CD4-positive, CD25-positive, alpha-beta regulatory T cell (primary cell): ENCODE measurements at regions not wholly inside any gene's neighbourhood (a gene's known extent, or its start where the extent isn't known, plus 50 kb on each side); places are given as distances from the start of the nearest gene placed in this dataset.

Experiments
- ATAC-seq, 2 donors: fragments of 150-1000 bp; cut with Tn5 transposase; one replicate each; pipeline ENCODE4 v1.10.0; 2021; ENCODE audit warnings: low read depth in 2 of 2, moderate number of reproducible peaks in 2 of 2, moderate library complexity in 1 of 2
- DNase-seq, 3 donors: peaks; one replicate each; pipeline versions ENCODE4 v3.0.0 to v3.0.0-alpha.2; 2012 to 2022; ENCODE audit warnings: mixed read lengths in 1 of 3
- H3K27ac ChIP-seq: one replicate; pipeline ENCODE4 v1.7.0; 2013; ENCODE audit warnings: mild to moderate bottlenecking, low read length; ENCODE audit not compliant: insufficient read depth, poor library complexity, severe bottlenecking
- H3K27me3 ChIP-seq: one replicate; pipeline ENCODE4 v1.7.0; 2013; ENCODE audit warnings: low read length; ENCODE audit not compliant: control insufficient read depth, insufficient read depth
- H3K36me3 ChIP-seq: one replicate; pipeline ENCODE4 v1.7.0; 2013; ENCODE audit warnings: mild to moderate bottlenecking, low read length, moderate library complexity; ENCODE audit not compliant: control insufficient read depth, insufficient read depth
- H3K4me1 ChIP-seq: 2 replicates; pipeline ENCODE4 v1.7.0; 2013; ENCODE audit warnings: mild to moderate bottlenecking, low read length; ENCODE audit not compliant: insufficient read depth, control insufficient read depth, poor library complexity, severe bottlenecking
- H3K4me3 ChIP-seq: one replicate; pipeline ENCODE4 v1.7.0; 2013; ENCODE audit warnings: low read depth, mild to moderate bottlenecking, low read length, moderate library complexity
- H3K9me3 ChIP-seq, 2 experiments: 1 replicate in 1 of 2; 2 replicates in 1 of 2; pipeline ENCODE4 v1.7.0; 2013; ENCODE audit warnings: low read length in 2 of 2, mild to moderate bottlenecking in 1 of 2, moderate library complexity in 1 of 2; ENCODE audit not compliant: control insufficient read depth in 2 of 2
- H3K27ac Mint-ChIP-seq, 3 donors: one replicate each; pipeline ENCODE4 v1.8.0; 2020 to 2022; ENCODE audit warnings: mild to moderate bottlenecking in 3 of 3, mixed read lengths in 3 of 3, moderate library complexity in 2 of 3
- H3K27me3 Mint-ChIP-seq: one replicate; pipeline ENCODE4 v1.8.0; 2022; ENCODE audit warnings: mild to moderate bottlenecking, mixed read lengths
- H3K36me3 Mint-ChIP-seq: one replicate; pipeline ENCODE4 v1.8.0; 2020; ENCODE audit warnings: mixed read lengths
- H3K4me1 Mint-ChIP-seq, 4 donors: one replicate each; pipeline ENCODE4 v1.8.0; 2020 to 2022; ENCODE audit warnings: mixed read lengths in 4 of 4, mild to moderate bottlenecking in 1 of 4
- H3K4me3 Mint-ChIP-seq, 4 donors: one replicate each; pipeline ENCODE4 v1.8.0; 2020 to 2022; ENCODE audit warnings: mild to moderate bottlenecking in 4 of 4, mixed read lengths in 4 of 4, moderate library complexity in 3 of 4
- H3K9me3 Mint-ChIP-seq, 7 donors: one replicate each; pipeline ENCODE4 v1.8.0; 2020 to 2022; ENCODE audit warnings: mixed read lengths in 7 of 7, mild to moderate bottlenecking in 3 of 7, moderate library complexity in 2 of 7

DNA sequence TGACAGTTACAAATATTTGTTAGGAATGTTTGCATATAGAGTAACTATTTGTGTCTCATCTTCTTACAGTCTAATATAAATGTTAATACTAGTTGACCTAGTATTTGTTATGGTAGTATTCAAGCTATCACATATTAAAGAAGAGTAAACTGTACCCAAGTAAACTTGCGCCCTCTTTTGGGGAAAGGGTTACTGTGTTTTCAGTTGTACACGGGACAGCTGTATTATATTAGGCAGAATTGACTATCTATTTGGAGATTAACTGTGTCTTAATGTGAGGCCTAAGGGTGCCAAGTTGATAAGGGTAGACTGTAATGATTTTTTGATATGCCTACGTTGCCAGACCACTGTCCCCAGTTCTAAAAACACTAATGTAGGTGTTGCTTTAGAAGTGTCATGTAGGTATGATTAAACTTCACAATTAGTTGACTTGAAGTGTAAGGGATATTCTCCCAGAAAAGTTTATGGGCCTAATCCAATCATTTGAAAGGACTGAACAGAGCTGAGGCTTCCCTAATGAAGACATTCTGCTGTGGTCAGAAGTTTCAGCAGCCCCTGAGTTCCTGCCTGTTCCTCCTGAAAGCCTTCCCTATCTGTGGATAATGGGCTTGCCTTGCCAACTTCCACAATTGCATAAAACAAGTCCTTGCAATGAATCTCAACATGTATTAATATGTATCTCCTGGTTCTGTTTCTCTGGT, 172.8 kb upstream of the CXCL13 start:
- DNase-seq: peak in 1 of 3 donors; percentile 9
- Histone ChIP-seq H3K4me1 (no peaks in the 10 kb centered on the region), H3K9me3 (no peaks in the 10 kb centered on the region), H3K27ac (no peak overlapping the region), H3K4me3 (no peak overlapping the region), H3K36me3 (no peaks in the 10 kb centered on the region), H3K27me3 (peaks cover 3% of the 10 kb centered on the region)
- Mint-ChIP-seq H3K4me3 (no peak overlapping the region), H3K9me3 (peaks cover 0 to 1% (median 0%) of the 10 kb centered on the region in 7 donors), H3K27me3 (peaks cover 7% of the 10 kb centered on the region), H3K4me1 (peaks cover 0 to 4% (median 0%) of the 10 kb centered on the region in 4 donors), H3K36me3 (no peaks in the 10 kb centered on the region), H3K27ac (no peak overlapping the region)
- ATAC-seq: no peak

DNA sequence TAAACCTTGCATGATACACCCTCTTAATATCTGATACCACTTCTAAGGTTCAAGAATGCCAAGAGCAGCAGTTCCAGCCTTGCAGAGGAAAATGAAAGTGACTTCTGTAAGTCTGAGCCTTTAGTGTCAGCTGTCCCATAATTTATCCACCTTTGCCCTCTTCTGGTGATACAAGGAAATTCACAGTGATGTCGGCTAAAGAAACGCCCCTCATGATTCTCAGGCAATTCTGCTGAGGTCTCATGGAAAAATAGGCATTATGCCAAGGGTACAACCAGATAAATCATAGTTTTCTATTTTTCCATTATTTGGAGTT, 172.2 kb upstream of the CXCL13 start:
- H3K27me3 Mint-ChIP-seq: peaks cover 7% of the 10 kb centered on the region
- peaks cover 0 to 4% (median 0%) of the 10 kb centered on the region in 4 donors for H3K4me1 Mint-ChIP-seq
- ATAC-seq (peak in 1 of 2 donors; percentile 63), DNase-seq (peak in 2 of 3 donors; percentile 17 to 71)
- no peaks in the 10 kb centered on the region for H3K9me3 ChIP-seq
- H3K27ac Mint-ChIP-seq: no peak overlapping the region
- H3K27me3 ChIP-seq: peaks cover 3% of the 10 kb centered on the region
- H3K9me3 Mint-ChIP-seq: peaks cover 0 to 1% (median 0%) of the 10 kb centered on the region in 7 donors
- H3K36me3 ChIP-seq: no peaks in the 10 kb centered on the region
- H3K4me3 ChIP-seq: no peak overlapping the region
- no peaks in the 10 kb centered on the region for H3K4me1 ChIP-seq
- H3K36me3 Mint-ChIP-seq: no peaks in the 10 kb centered on the region
- no peak overlapping the region for H3K4me3 Mint-ChIP-seq
- no peak overlapping the region for H3K27ac ChIP-seq

DNA sequence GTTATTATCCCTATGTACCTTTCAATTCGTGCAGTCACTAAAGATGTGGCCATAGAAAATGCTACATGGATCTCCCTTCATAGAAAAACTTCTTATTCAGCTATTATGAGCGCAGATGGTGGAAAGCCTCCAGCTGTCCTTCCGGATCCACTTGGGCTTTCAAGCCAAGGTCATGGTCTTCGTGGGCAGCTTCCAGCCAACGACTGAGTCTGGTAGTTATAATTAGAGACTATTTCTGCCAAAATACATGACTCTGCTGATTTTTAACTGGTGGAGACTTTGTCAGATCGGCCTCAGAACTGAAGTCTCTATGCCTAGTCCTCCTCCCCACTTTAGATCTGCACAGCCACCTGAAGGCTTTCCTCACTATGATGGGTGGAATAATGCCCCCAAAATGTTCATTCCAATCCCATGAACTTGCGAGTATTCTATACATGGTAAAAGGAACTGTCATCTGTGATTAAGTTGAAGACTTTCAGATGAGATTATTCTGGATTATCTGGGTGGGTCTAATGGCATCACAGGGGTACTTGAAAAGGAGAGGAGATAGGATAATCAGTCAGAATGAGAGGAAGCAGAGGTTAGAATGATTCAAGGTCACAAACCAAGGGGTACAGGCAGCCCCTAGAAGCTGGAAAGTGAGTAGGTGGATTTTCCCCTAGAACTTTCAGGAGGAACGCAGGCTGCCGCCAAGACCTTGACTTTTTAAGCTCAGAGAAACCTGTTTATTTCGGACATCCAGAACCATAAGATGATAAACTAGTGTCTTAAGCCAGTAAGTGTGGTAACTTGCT, 171.1 kb upstream of the CXCL13 start:
- Mint-ChIP-seq H3K27ac (no peak overlapping the region), H3K27me3 (no peaks in the 10 kb centered on the region), H3K36me3 (no peaks in the 10 kb centered on the region), H3K4me3 (no peak overlapping the region), H3K4me1 (peaks cover 0 to 4% (median 0%) of the 10 kb centered on the region in 4 donors), H3K9me3 (peaks cover 0 to 1% (median 0%) of the 10 kb centered on the region in 7 donors)
- no peaks in the 10 kb centered on the region for H3K4me1 ChIP-seq
- H3K4me3 ChIP-seq: no peak overlapping the region
- H3K27me3 ChIP-seq: peaks cover 3% of the 10 kb centered on the region
- H3K27ac ChIP-seq: no peak overlapping the region
- DNase-seq (no peak), ATAC-seq (no peak)
- no peaks in the 10 kb centered on the region for H3K9me3 ChIP-seq
- H3K36me3 ChIP-seq: no peaks in the 10 kb centered on the region

DNA sequence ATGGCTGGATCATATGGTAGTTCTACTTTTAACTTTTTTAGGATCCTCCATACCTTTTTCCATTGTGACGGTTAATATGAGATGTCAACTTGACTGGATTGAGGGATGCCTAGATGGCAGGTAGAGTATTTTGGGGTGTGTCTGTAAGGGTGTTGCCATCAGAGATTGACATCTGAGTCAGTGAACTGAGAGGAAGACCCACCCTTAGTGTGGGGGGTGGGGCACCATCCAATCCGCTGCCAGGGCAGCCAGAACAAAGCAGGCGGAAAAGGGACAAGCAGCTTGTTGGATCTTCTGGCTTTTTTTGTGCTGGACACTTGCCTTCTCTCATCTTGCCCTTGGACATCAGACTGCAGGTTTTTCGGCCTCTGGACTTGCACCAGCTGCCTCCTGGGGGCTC, 168.5 kb upstream of the CXCL13 start:
- H3K9me3 Mint-ChIP-seq: peaks cover 0 to 1% (median 0%) of the 10 kb centered on the region in 7 donors
- H3K4me1 ChIP-seq: no peaks in the 10 kb centered on the region
- H3K4me3 Mint-ChIP-seq: no peak overlapping the region
- no peak for DNase-seq
- H3K4me1 Mint-ChIP-seq: peaks cover 0 to 4% (median 0%) of the 10 kb centered on the region in 4 donors
- H3K27ac ChIP-seq: no peak overlapping the region
- H3K27me3 ChIP-seq: peaks cover 6% of the 10 kb centered on the region
- no peaks in the 10 kb centered on the region for H3K27me3 Mint-ChIP-seq
- no peak overlapping the region for H3K27ac Mint-ChIP-seq
- H3K36me3 Mint-ChIP-seq: no peaks in the 10 kb centered on the region
- no peak overlapping the region for H3K4me3 ChIP-seq
- no peaks in the 10 kb centered on the region for H3K9me3 ChIP-seq
- ATAC-seq: no peak
- H3K36me3 ChIP-seq: no peaks in the 10 kb centered on the region

DNA sequence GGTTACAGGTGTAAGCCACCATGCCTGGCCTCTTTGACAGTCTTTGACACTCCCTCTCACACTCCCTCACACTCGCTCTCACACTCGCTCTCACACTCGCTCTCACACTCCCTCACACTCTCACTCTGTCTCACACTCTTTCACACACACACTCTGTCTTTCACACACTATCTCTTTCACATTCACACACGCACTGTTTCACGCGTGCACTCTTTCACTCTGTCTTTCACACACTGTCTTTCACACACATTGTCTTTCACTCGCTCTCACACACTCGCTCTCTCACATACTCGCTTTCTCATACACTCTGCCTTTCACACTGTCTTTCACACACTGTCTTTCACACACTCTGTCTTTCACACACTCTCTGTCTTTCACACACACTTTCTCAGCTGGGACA, 167.1 kb upstream of the CXCL13 start:
- Mint-ChIP-seq H3K4me3 (no peak overlapping the region), H3K27ac (no peak overlapping the region), H3K4me1 (no peaks in the 10 kb centered on the region), H3K27me3 (no peaks in the 10 kb centered on the region), H3K36me3 (no peaks in the 10 kb centered on the region), H3K9me3 (peaks cover 0 to 3% (median 0%) of the 10 kb centered on the region in 7 donors)
- no peaks in the 10 kb centered on the region for H3K4me1 ChIP-seq
- no peaks in the 10 kb centered on the region for H3K9me3 ChIP-seq
- peaks cover 6% of the 10 kb centered on the region for H3K27me3 ChIP-seq
- H3K36me3 ChIP-seq: no peaks in the 10 kb centered on the region
- no peak overlapping the region for H3K27ac ChIP-seq
- ATAC-seq (no peak), DNase-seq (no peak)
- no peak overlapping the region for H3K4me3 ChIP-seq

DNA sequence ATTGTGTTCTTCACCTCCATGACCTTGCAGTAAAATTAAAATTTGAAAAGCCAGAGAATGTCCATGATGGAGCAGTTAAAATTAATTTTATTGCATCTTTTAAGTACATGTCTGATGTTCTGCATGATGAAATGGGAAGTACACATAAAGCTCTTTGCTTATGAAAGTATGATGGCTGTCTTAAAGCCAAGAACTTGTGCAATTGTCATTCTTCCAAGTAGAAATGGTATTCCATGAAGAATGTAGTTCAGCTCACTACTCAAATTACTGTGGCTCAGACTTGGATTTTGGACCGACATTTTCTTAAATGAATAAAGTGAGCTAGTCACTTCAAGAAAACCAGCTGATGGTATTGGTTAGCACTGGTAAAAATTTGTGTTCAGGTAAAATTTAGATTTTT, 161.7 kb upstream of the CXCL13 start:
- Histone ChIP-seq H3K4me1 (no peaks in the 10 kb centered on the region), H3K27me3 (peaks cover 2% of the 10 kb centered on the region), H3K36me3 (no peaks in the 10 kb centered on the region), H3K9me3 (no peaks in the 10 kb centered on the region), H3K27ac (no peak overlapping the region), H3K4me3 (no peak overlapping the region)
- Mint-ChIP-seq H3K36me3 (no peaks in the 10 kb centered on the region), H3K9me3 (peaks cover 0 to 4% (median 0%) of the 10 kb centered on the region in 7 donors), H3K4me1 (no peaks in the 10 kb centered on the region), H3K4me3 (no peak overlapping the region), H3K27me3 (no peaks in the 10 kb centered on the region), H3K27ac (no peak overlapping the region)
- ATAC-seq (no peak), DNase-seq (no peak)

DNA sequence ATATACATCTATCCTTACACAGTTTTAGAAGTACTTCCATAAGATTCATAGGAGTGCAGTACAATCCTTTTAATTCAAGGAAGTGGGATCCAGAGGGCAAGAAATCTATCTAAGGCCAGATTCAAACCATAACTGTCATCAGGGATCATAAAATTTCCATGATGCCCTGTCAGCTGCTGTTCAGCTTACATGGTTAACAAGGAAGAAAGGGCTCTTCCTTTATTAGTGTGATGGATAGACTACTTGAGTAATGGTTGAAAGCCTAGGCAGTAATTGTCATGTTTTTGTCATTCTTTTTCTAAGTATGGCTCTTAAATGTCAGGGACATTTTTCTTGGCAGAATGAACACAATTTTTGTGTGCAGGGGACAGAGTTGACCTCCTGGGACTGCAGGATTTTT, 159.8 kb upstream of the CXCL13 start:
- Histone ChIP-seq H3K4me1 (no peaks in the 10 kb centered on the region), H3K4me3 (no peak overlapping the region), H3K36me3 (no peaks in the 10 kb centered on the region), H3K27ac (no peak overlapping the region), H3K27me3 (peaks cover 2% of the 10 kb centered on the region), H3K9me3 (no peaks in the 10 kb centered on the region)
- Mint-ChIP-seq H3K27me3 (peaks cover 4% of the 10 kb centered on the region), H3K27ac (no peak overlapping the region), H3K9me3 (peaks cover 0 to 4% (median 0%) of the 10 kb centered on the region in 7 donors), H3K4me1 (no peaks in the 10 kb centered on the region), H3K36me3 (no peaks in the 10 kb centered on the region), H3K4me3 (no peak overlapping the region)
- DNase-seq (no peak), ATAC-seq (no peak)

DNA sequence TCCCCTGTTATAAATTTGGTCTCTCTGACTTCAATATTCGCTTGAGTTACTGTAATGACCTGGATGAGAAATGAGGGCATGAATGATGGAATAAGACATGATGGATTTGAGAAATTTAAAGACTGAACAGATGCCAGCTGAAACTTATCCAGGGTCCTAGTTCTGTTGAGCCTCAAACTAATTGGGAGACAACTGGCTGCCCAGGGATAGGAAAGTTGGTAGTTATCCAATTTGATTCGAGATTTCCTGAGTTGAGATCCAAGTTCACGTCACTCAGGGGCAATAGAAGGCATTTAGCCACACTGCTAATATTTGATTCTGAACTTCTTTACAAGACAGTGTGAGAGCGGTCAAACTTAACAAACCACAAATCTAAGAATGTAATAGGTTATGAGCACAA, 159.0 kb upstream of the CXCL13 start:
- Histone ChIP-seq H3K36me3 (no peaks in the 10 kb centered on the region), H3K27ac (no peak overlapping the region), H3K9me3 (no peaks in the 10 kb centered on the region), H3K4me3 (no peak overlapping the region), H3K27me3 (no peaks in the 10 kb centered on the region), H3K4me1 (no peaks in the 10 kb centered on the region)
- H3K27ac Mint-ChIP-seq: no peak overlapping the region
- ATAC-seq: no peak
- no peak overlapping the region for H3K4me3 Mint-ChIP-seq
- H3K36me3 Mint-ChIP-seq: no peaks in the 10 kb centered on the region
- no peaks in the 10 kb centered on the region for H3K4me1 Mint-ChIP-seq
- peaks cover 0 to 4% (median 0%) of the 10 kb centered on the region in 7 donors for H3K9me3 Mint-ChIP-seq
- DNase-seq: no peak
- peaks cover 4% of the 10 kb centered on the region for H3K27me3 Mint-ChIP-seq
